GM13977 (cell line): ENCODE measurements at regions not wholly inside any gene's neighbourhood (a gene's known extent, or its start where the extent isn't known, plus 50 kb on each side); places are given as distances from the start of the nearest gene placed in this dataset.

ENCODE experiments used
- DNase-seq: peaks from one replicate; pipeline ENCODE4 v3.0.0; 2012; ENCODE audit warnings: low spot score
- in situ Hi-C: fragments of 300-500 bp; cut with MboI; formaldehyde crosslinking; loops from one replicate; pipeline ENCODE4 v1.12.0; 2022; ENCODE audit warnings: low sequenced_read_pairs, low pct_unique_long_range_greater_than_20kb, mixed read lengths, inconsistent platforms; ENCODE audit not compliant: unreplicated experiment
- TF ChIP-seq, protein P1 (sequence below): IDR thresholded peaks from 2 replicates; pipeline ENCODE4 v1.5.1; 2012; ENCODE audit warnings: mild to moderate bottlenecking, control low read depth; ENCODE audit not compliant: insufficient read depth; ENCODE audit errors: extremely low read depth, missing control alignments

DNA sequence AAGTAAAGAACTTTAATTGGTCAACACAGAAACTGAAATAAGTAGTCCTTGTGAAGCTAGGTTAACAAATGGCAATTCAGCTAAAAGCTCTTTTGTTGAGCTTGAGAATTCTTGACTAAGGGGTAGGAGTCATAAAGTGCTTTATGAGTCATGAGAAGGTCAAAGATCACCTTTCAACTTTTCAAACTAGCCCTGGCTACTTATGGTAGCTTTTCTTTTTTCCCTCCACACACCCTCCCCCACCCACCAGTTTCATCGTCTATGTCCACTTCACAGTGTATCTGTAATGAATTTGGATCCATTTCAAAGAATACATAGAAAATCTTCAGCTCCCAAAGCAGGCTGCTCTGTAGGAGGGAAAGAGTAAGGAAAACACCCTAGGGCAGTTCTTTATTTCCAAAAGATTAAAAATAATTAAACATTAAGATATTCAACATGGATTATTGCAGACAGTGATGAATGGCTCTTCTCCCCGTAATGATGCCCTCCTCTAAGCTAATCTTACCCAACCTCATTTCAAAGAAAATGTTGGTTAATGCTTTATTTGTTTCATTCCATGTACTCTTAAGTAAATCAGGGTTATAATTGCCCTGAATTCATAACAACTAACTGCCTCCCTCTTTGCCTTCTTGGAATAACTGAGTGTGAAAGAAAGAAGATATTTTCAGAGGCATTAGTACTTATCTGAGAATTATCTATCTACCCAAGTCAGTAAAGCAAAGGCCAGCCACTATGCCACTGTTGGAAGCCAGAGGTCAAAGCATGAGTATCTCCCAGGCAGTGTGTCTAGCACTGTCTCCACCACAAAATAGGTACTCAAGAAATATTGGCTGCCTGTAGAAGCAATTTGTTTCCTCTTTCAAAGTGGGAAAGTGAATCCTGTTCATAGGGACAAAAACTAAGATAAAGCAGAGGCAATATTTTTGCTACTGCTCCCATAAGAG is 290.6 kb downstream of the PIK3R1 start:
- TF ChIP-seq, protein P1, sequence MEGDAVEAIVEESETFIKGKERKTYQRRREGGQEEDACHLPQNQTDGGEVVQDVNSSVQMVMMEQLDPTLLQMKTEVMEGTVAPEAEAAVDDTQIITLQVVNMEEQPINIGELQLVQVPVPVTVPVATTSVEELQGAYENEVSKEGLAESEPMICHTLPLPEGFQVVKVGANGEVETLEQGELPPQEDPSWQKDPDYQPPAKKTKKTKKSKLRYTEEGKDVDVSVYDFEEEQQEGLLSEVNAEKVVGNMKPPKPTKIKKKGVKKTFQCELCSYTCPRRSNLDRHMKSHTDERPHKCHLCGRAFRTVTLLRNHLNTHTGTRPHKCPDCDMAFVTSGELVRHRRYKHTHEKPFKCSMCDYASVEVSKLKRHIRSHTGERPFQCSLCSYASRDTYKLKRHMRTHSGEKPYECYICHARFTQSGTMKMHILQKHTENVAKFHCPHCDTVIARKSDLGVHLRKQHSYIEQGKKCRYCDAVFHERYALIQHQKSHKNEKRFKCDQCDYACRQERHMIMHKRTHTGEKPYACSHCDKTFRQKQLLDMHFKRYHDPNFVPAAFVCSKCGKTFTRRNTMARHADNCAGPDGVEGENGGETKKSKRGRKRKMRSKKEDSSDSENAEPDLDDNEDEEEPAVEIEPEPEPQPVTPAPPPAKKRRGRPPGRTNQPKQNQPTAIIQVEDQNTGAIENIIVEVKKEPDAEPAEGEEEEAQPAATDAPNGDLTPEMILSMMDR = no peak
- DNase-seq = no peak
- in situ Hi-C loops = no loop called here

DNA sequence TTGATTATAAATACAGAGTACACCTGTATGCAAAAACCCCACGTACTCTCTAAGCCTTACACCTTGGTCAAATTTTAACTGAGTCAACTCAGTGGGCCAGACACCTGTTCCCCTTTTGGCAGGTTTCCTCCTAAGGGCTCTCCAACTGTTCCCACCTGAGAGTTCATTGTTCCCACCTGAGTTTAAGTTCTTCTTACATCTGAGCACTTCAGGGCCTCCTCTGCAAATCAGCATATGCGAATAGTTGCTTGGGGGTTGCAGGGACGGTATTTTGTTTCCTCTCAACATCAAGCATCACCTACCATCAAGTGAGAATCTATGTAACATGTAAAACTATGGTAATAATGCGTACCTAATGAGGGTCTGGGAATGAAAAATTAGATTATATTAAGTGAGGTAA is 300.0 kb downstream of the PIK3R1 start:
- in situ Hi-C loops = no loop called here
- no peak for DNase-seq

DNA sequence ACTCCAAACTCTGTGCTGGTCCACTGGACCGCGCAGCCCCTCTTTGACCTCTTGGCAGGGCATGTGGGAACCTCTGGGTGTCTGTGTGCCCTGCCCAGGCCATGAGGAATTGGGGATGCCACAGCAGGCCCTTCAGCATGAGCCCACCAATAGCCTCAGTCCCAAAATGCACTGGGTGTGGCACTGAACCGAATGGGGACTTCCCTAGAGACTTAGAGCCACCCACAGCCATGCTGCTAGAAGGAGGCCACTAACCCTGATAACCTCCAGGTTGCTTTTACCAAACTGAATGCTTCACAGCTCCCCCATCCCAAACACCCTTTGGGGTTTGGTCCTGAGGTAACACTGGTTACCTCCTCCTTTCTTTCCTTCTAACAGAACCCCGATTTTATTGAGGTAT is 302.7 kb downstream of the PIK3R1 start:
- TF ChIP-seq, protein P1 = no peak
- in situ Hi-C loops = no loop called here
- no peak for DNase-seq

More for the DNA sequence above, 300.0 kb downstream of the PIK3R1 start:
- TF ChIP-seq, protein P1 = no peak

DNA sequence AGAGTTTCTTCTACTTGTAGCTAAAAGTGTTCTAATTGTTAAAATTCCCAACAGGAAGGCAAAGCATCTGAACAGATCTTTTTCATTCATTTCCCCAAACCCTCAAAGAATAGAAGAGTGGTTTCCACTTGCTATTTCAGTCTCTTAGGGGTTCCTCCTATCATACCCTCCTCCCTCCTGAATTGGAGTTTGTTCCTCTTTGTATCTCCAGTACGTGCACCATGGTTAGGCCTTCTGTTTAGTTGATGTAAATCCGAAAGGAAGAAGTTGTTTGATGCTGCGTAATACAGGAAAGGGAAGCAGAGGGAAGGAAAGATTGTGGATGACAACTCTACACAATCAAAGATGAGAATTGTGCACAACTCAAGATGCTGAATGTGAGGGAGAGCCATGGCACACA is 303.6 kb downstream of the PIK3R1 start:
- no peak for DNase-seq
- in situ Hi-C loops = no loop called here
- TF ChIP-seq, protein P1 = no peak

DNA sequence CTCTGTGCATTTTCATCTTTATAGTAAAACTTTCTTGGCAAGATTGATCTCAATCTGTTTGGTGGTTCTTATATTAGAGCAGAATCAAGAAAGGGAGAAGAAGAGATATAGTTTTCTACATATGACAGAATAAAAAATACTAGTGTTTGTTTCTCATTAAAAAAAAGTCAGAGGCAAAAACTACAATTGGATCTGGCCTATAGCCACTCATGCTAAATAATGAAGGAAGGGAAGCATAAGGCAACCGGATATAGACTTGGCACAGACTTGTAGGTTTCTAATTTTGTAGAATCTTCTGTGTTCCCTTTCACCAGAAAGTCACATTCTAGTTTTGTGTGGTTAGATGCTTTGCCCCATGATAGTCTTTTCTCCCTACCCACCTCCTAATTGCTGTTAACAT is 306.2 kb downstream of the PIK3R1 start:
- TF ChIP-seq, protein P1 = no peak
- in situ Hi-C loops = no loop called here
- no peak for DNase-seq

DNA sequence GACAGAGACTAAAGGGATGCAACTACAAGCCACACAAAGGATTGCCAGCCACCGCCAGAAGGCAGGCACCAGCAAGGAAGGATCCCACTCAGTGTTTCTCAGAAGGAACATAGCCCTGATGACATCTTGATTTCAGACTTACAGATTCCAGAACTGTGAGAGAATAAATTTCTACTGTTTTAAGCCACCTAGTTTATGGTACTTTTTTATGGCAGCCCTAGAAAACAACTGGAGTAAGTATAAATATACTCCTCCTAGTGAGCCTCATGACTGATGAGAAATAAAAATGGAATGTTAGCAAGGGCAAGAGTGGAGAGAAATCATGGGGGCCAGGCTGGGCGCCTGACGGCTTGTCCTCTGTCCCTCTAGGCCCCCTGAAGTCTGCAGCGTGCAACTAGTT is 307.3 kb downstream of the PIK3R1 start:
- TF ChIP-seq, protein P1 = no peak
- DNase-seq = no peak
- in situ Hi-C loops = no loop called here
